MM.1S (cell line): ENCODE measurements at regions not wholly inside any gene's neighbourhood (a gene's known extent, or its start where the extent isn't known, plus 50 kb on each side); places are given as distances from the start of the nearest gene placed in this dataset.

ENCODE experiments used
- DNase-seq: peaks from one replicate; pipeline ENCODE4 v3.0.0-alpha.2; 2015
- H2AFZ ChIP-seq: fragments of 300-600 bp; sonication (generic); 2 replicates; pipeline ENCODE4 v1.6.0; 2016; ENCODE audit warnings: antibody characterized with exemption, low read length
- H3F3A ChIP-seq: fragments of 300-600 bp; sonication (generic); 2 replicates; pipeline ENCODE4 v1.6.1; 2016; ENCODE audit warnings: mild to moderate bottlenecking, antibody characterized with exemption, low read length, moderate library complexity, mixed read lengths; ENCODE audit not compliant: insufficient read depth
- H3K27ac ChIP-seq: fragments of 300-600 bp; sonication (generic); 2 replicates; pipeline ENCODE4 v1.5.1; 2016; ENCODE audit warnings: mild to moderate bottlenecking, low read length
- H3K27me3 ChIP-seq: fragments of 300-600 bp; sonication (generic); replicated peaks from 2 replicates; pipeline ENCODE4 v1.6.0; 2016; ENCODE audit warnings: low read length; ENCODE audit not compliant: insufficient read depth
- H3K36me3 ChIP-seq: fragments of 300-600 bp; sonication (generic); replicated peaks from 2 replicates; pipeline ENCODE4 v1.6.1; 2016; ENCODE audit warnings: mild to moderate bottlenecking, low read length, mixed read lengths; ENCODE audit not compliant: insufficient read depth
- H3K4me1 ChIP-seq: fragments of 300-600 bp; sonication (generic); 2 replicates; pipeline ENCODE4 v1.6.1; 2016; ENCODE audit warnings: low read length, mixed read lengths
- H3K4me2 ChIP-seq: fragments of 300-600 bp; sonication (generic); 2 replicates; pipeline ENCODE4 v1.6.0; 2016; ENCODE audit warnings: low read depth, low read length
- H3K4me3 ChIP-seq: fragments of 300-600 bp; sonication (generic); 2 replicates; pipeline ENCODE4 v1.5.1; 2016; ENCODE audit warnings: low read length, mixed read lengths
- H3K79me2 ChIP-seq: fragments of 300-600 bp; sonication (generic); 2 replicates; pipeline ENCODE4 v1.6.1; 2016; ENCODE audit warnings: mixed run types, low read length, mixed read lengths
- H3K9ac ChIP-seq: fragments of 300-600 bp; sonication (generic); 2 replicates; pipeline ENCODE4 v1.6.1; 2016; ENCODE audit warnings: low read length, mixed read lengths
- H3K9me2 ChIP-seq: fragments of 300-600 bp; sonication (generic); replicated peaks from 2 replicates; pipeline ENCODE4 v1.6.1; 2016; ENCODE audit warnings: mild to moderate bottlenecking, low read length, mixed read lengths; ENCODE audit not compliant: insufficient read depth
- H3K9me3 ChIP-seq: fragments of 300-600 bp; sonication (generic); replicated peaks from 2 replicates; pipeline ENCODE4 v1.6.1; 2016; ENCODE audit warnings: mild to moderate bottlenecking, low read length, mixed read lengths; ENCODE audit not compliant: insufficient read depth
- H4K20me1 ChIP-seq: fragments of 300-600 bp; sonication (generic); 2 replicates; pipeline ENCODE4 v1.6.1; 2016; ENCODE audit warnings: mild to moderate bottlenecking, low read length, moderate library complexity, mixed read lengths; ENCODE audit not compliant: insufficient read depth
- EZH2 ChIP-seq: fragments of 300-600 bp; sonication (generic); optimal IDR thresholded peaks from 2 replicates; pipeline ENCODE3; 2017; ENCODE audit warnings: low read depth, mild to moderate bottlenecking, antibody characterized with exemption, low read length, mixed read lengths
- EZH2phosphoT487 ChIP-seq: fragments of 300-600 bp; sonication (generic); IDR thresholded peaks from 2 replicates; pipeline ENCODE4 v1.6.1; 2018; ENCODE audit warnings: antibody characterized with exemption, low read length
- TF ChIP-seq, protein P1 (sequence below): fragments of 300-600 bp; sonication (generic); IDR thresholded peaks from 2 replicates; pipeline ENCODE4 v1.5.1; 2016; ENCODE audit warnings: antibody characterized with exemption, low read length, mixed read lengths

DNA sequence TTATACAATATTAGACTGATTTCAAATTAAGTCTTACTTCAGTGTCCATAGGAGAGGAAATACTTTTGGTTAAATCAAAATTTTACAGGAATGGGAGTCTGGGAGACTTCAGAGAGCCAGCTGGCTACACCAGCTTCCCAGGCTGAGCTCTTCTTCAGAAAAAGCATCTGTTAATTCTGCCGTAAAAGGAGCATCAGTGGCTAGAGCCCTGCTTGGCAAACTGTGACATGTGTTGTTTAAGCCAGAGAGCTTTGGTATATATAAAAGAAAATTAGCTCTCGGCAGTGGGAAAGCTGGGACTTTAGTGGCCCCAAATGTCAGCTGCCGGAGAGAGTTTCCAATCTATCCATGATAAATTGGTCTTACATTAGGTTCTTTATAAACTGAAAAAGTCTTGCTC is 378.8 kb upstream of the TUSC1 start:
- Histone ChIP-seq H3K36me3 (no peaks in the 10 kb centered on the region), H3F3A (no peaks in the 10 kb centered on the region), H3K4me3 (no peak overlapping the region), H3K79me2 (no peaks in the 10 kb centered on the region), H3K9me3 (no peaks in the 10 kb centered on the region), H3K4me1 (no peaks in the 10 kb centered on the region), H2AFZ (no peak overlapping the region), H3K27me3 (no peaks in the 10 kb centered on the region), H3K4me2 (no peak overlapping the region), H4K20me1 (no peaks in the 10 kb centered on the region), H3K9me2 (no peaks in the 10 kb centered on the region), H3K27ac (no peak overlapping the region), H3K9ac (no peak overlapping the region)
- no peak for DNase-seq
- TF ChIP-seq EZH2phosphoT487 (no peak), EZH2 (no peak)
- TF ChIP-seq, protein P1, sequence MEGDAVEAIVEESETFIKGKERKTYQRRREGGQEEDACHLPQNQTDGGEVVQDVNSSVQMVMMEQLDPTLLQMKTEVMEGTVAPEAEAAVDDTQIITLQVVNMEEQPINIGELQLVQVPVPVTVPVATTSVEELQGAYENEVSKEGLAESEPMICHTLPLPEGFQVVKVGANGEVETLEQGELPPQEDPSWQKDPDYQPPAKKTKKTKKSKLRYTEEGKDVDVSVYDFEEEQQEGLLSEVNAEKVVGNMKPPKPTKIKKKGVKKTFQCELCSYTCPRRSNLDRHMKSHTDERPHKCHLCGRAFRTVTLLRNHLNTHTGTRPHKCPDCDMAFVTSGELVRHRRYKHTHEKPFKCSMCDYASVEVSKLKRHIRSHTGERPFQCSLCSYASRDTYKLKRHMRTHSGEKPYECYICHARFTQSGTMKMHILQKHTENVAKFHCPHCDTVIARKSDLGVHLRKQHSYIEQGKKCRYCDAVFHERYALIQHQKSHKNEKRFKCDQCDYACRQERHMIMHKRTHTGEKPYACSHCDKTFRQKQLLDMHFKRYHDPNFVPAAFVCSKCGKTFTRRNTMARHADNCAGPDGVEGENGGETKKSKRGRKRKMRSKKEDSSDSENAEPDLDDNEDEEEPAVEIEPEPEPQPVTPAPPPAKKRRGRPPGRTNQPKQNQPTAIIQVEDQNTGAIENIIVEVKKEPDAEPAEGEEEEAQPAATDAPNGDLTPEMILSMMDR = no peak

DNA sequence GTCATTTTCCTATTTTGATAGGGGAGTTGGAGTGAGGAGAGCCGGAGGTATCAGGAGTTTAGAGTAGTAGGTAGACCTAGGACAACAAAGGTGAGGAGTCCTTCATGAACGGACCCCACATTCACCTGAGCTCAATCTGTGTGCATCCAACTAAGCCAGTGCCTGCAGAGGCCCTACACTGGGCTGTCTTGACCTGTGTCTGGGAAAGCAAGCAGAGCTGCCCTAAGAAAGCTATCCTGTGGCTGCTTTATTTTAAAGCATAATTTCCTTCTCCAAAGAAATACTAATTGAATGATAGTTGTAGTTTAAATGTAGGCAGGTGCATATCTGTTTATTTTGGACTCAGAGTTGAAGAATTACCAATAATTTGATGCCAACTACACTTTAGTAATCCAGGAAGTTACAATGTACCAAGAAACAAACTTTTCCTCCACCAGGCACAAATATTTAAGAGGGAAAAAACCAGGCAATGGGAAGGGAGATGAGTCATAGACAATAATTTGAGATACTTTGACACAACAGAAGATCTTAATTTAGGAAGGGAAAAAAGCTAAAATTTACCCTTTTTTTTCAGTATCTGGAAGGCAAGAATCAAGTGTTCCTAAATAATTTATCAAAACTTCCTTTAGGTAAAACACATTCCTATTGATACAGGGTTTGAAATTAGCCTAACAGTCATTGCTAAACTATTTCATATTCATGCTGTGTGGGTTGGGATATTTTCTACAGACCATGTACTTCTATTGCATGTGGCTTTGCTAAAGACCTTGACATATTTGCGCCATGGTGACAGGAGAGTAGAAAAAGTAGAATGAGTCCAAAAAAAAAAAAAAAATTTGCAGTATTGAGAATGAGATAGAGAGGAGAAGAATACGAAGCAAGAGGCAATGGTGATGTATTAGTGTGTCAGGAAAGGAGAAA is 376.6 kb upstream of the TUSC1 start:
- Histone ChIP-seq H4K20me1 (no peaks in the 10 kb centered on the region), H3K9ac (no peak overlapping the region), H3K4me2 (no peak overlapping the region), H3K36me3 (no peaks in the 10 kb centered on the region), H3K27me3 (no peaks in the 10 kb centered on the region), H3K4me1 (no peaks in the 10 kb centered on the region), H3K27ac (no peak overlapping the region), H3K4me3 (no peak overlapping the region), H3F3A (no peaks in the 10 kb centered on the region), H3K9me2 (no peaks in the 10 kb centered on the region), H3K79me2 (no peaks in the 10 kb centered on the region), H2AFZ (no peak overlapping the region), H3K9me3 (no peaks in the 10 kb centered on the region)
- TF ChIP-seq EZH2phosphoT487 (no peak), EZH2 (no peak)
- TF ChIP-seq, protein P1 = no peak
- no peak for DNase-seq

DNA sequence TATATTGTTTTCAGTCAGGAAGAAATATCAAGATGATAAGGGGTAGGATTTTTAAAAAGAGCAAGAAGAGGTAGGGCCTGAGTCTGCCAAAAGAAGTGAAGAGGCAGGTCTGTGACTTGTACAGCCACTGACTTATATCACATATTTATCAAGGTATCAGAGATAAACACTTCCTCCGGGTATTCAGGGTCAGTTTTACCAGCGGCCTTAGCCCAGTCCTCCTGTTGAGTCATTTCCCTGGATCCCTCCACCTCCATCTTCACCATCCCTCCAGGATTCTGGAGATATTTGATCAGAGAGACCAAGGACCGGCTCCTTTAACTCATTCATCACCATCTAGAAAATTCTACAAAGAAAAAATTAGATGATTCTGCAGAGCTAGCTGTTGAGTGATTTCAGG is 375.7 kb upstream of the TUSC1 start:
- TF ChIP-seq, protein P1 = no peak
- TF ChIP-seq EZH2 (no peak), EZH2phosphoT487 (no peak)
- H3K4me3 ChIP-seq = no peak overlapping the region
- H3K9ac ChIP-seq = no peak overlapping the region
- H3K36me3 ChIP-seq = no peaks in the 10 kb centered on the region
- no peak overlapping the region for H3K4me2 ChIP-seq
- no peak for DNase-seq
- H3K9me2 ChIP-seq = no peaks in the 10 kb centered on the region
- H3K9me3 ChIP-seq = no peaks in the 10 kb centered on the region
- no peaks in the 10 kb centered on the region for H3F3A ChIP-seq
- no peaks in the 10 kb centered on the region for H3K27me3 ChIP-seq
- H3K27ac ChIP-seq = no peak overlapping the region
- no peaks in the 10 kb centered on the region for H3K4me1 ChIP-seq
- no peak overlapping the region for H2AFZ ChIP-seq
- H3K79me2 ChIP-seq = no peaks in the 10 kb centered on the region
- no peaks in the 10 kb centered on the region for H4K20me1 ChIP-seq
